ENCODE measurements at regions not wholly inside any gene's neighbourhood (a gene's known extent, or its start where the extent isn't known, plus 50 kb on each side); places are given as distances from the start of the nearest gene placed in this dataset.

DNA sequence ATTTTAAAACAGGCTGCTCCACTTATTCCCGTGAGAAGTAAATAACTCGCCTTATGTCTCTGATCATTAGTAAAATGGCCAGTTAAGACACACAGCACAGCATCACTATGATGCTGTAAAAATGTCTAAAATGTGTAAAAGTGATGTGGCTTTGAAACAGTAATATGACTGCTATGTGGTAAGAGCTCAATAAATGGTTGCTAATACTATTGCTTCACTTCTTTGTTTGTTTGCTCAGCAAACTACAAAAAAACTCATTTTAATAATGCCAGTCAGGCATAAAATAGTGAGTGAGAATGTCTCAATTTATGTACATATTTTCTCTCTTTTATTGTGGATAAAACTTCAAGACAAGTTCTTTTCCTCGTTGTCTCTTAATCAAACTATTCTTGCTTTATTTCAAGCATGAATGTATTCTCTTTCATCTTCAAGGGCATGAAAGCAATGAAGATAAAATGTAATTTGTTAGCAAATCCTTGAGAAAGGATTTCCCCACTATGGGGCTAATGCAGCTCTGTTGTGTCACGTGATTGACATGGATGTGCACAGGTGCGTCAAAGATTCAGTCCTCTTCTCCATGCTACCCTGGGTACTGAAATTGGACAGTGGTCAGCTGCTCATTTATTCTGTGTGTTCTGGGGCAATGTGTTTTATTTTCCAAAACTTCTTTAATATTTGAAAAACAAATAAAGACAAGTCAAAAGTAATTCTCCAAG lies 387.2 kb downstream of the TRIB2 start:
- Mint-ChIP-seq H3K36me3 (ENCODE audit: low read depth) (no peaks in the 10 kb centered on the region), H3K9me3 (peaks cover 5% of the 10 kb centered on the region), H3K4me1 (ENCODE audit: low read depth) (no peaks in the 10 kb centered on the region), H3K27me3 (ENCODE audit: low read depth) (peaks cover 19% of the 10 kb centered on the region), H3K27ac (no peak overlapping the region), H3K4me3 (no peak overlapping the region)
- DNase-seq: no peak
- intact Hi-C loops (cut with micrococcal nuclease): no loop called here
- CTCF ChIA-PET: no interaction called here

DNA sequence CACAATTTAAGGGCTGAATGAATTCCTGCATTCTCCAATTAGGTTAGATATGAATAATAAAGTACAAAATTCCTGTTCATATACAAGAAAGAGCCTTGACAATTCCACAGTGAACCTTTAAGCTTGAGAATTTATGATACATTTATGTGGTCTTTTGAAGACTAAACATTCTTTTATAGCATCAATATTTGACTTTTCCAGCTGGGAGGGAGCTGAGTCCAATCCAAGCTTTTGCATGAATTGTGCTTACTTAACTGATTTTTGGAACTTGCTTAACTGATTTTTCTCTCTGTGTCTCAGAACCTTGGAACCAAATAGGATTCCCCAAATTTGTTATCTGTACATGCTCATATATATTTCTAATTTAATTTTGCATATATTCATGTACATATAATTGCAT lies 388.0 kb downstream of the TRIB2 start:
- no peak overlapping the region for H3K4me3 Mint-ChIP-seq
- H3K36me3 Mint-ChIP-seq (ENCODE audit: low read depth): no peaks in the 10 kb centered on the region
- no peak overlapping the region for H3K27ac Mint-ChIP-seq
- intact Hi-C loops (cut with micrococcal nuclease): no loop called here
- H3K9me3 Mint-ChIP-seq: peaks cover 1% of the 10 kb centered on the region
- H3K27me3 Mint-ChIP-seq (ENCODE audit: low read depth): peaks cover 16% of the 10 kb centered on the region
- H3K4me1 Mint-ChIP-seq (ENCODE audit: low read depth): no peaks in the 10 kb centered on the region
- CTCF ChIA-PET: no interaction called here
- no peak for DNase-seq

DNA sequence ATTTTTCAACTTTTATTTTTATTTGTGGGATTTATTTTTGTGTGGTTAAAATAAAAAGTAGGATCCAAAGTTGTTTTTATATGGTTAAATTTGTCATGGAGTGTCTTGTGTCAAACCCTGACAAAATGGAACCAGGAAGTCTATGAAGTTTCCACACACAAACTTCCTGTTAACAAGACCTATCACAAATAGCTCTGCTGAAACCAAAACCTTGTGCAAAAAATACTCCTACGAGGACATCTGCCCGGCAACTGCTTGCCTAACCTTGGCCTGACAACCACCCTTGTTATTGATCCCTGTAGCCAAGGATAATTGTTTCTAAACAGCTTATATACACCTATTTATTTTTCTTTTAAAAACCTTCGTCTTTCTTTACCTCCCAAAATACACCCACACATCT lies 389.6 kb downstream of the TRIB2 start:
- no peaks in the 10 kb centered on the region for H3K4me1 Mint-ChIP-seq (ENCODE audit: low read depth)
- no peaks in the 10 kb centered on the region for H3K9me3 Mint-ChIP-seq
- peaks cover 16% of the 10 kb centered on the region for H3K27me3 Mint-ChIP-seq (ENCODE audit: low read depth)
- no peak for DNase-seq
- intact Hi-C loops (cut with micrococcal nuclease): no loop called here
- no peaks in the 10 kb centered on the region for H3K36me3 Mint-ChIP-seq (ENCODE audit: low read depth)
- CTCF ChIA-PET: no interaction called here
- no peak overlapping the region for H3K27ac Mint-ChIP-seq
- H3K4me3 Mint-ChIP-seq: no peak overlapping the region

DNA sequence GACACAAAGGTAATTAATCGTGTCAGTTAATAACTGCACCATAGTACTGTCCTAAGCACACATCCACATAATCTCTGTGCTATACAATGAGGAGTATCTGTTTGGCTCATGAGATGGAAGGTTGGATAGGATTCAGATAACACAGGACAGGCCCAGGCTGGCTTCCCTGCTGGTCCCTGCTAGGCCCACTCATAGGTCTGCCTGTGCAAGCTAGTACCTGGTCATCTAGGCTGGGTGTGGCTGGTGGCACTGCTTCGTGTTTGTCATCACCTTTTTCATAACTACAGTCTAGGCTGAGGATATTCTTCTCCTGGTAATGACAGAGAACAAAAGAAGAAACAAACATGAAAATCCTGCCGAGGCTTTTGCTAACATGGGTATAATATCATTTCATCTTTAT lies 392.8 kb downstream of the TRIB2 start:
- Mint-ChIP-seq H3K27ac (no peak overlapping the region), H3K27me3 (ENCODE audit: low read depth) (peaks cover 14% of the 10 kb centered on the region), H3K4me1 (ENCODE audit: low read depth) (no peaks in the 10 kb centered on the region), H3K9me3 (no peaks in the 10 kb centered on the region), H3K4me3 (no peak overlapping the region), H3K36me3 (ENCODE audit: low read depth) (no peaks in the 10 kb centered on the region)
- CTCF ChIA-PET: no interaction called here
- DNase-seq: no peak
- intact Hi-C loops (cut with micrococcal nuclease): no loop called here

DNA sequence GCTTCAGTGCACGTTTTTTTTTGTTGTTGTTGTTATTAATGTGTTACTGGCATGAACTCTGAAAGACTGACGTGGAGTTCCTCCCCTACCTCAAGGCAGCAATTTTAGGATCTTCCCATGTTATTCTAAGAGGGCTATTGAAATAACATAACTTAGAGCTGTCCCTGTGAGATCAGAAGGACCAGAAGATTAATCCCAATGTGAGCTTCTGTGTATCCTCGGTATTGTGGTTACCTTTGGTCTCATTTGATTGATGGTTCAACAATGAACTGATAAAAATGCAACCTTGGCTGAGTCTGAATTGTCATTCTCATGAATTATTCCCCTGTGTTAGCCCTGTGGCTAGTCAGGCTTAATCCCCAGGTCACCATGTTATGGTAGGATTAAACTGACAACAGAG lies 394.1 kb downstream of the TRIB2 start:
- H3K9me3 Mint-ChIP-seq: no peaks in the 10 kb centered on the region
- intact Hi-C loops (cut with micrococcal nuclease): no loop called here
- H3K4me1 Mint-ChIP-seq (ENCODE audit: low read depth): no peaks in the 10 kb centered on the region
- no peak for DNase-seq
- H3K27ac Mint-ChIP-seq: no peak overlapping the region
- H3K27me3 Mint-ChIP-seq (ENCODE audit: low read depth): peaks cover 14% of the 10 kb centered on the region
- H3K36me3 Mint-ChIP-seq (ENCODE audit: low read depth): no peaks in the 10 kb centered on the region
- CTCF ChIA-PET: no interaction called here
- no peak overlapping the region for H3K4me3 Mint-ChIP-seq

DNA sequence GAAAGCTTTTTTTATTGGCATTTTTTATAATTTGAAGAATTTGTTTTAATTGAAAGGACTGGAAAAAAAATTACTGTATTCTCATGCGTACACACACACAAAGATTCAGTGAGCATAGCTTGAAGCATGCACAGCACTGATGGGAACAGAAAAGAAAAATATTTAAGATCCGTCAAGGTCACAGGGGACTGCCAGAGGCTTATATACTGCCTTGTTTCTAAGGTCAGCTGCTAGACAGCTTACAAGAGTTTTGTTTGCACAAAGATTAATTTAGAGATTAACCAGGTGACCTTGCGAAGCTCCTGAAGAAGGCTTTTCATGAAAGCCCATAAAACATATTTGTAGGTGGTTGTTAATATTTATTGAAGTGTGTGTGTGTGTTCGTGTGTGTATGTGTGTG lies 396.3 kb downstream of the TRIB2 start:
- no peaks in the 10 kb centered on the region for H3K4me1 Mint-ChIP-seq (ENCODE audit: low read depth)
- CTCF ChIA-PET: interaction anchor here (0.6 to 0.7 kb wide), 2 partner anchors 124 to 205 kb away, joined by 3 read pairs; no protein-coding TSS in a partner anchor
- no peak for DNase-seq
- H3K27me3 Mint-ChIP-seq (ENCODE audit: low read depth): peaks cover 14% of the 10 kb centered on the region
- H3K36me3 Mint-ChIP-seq (ENCODE audit: low read depth): no peaks in the 10 kb centered on the region
- H3K9me3 Mint-ChIP-seq: no peaks in the 10 kb centered on the region
- no peak overlapping the region for H3K27ac Mint-ChIP-seq
- no peak overlapping the region for H3K4me3 Mint-ChIP-seq
- intact Hi-C loops (cut with micrococcal nuclease): no loop called here

DNA sequence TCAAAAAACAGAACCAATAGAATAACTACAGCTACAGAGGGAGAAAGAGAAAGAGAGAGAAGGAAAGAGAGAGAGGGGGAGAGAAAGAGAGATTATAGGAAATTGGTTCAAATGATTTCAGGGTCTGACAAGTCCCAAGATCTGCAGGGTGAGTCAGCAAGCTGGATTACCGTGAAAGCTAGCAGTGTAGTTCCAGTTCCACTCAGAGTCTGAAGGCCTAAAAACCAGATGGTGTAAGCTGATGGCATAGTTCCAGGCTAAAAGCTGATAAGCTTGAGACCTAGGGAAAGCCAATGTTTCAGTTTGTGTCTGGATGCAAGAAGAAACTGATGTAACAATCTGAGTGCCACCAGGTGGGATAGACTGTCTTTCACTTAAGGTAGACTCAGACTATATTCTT lies 397.7 kb downstream of the TRIB2 start:
- intact Hi-C loops (cut with micrococcal nuclease): no loop called here
- no peaks in the 10 kb centered on the region for H3K4me1 Mint-ChIP-seq (ENCODE audit: low read depth)
- no peak overlapping the region for H3K27ac Mint-ChIP-seq
- H3K9me3 Mint-ChIP-seq: no peaks in the 10 kb centered on the region
- H3K4me3 Mint-ChIP-seq: no peak overlapping the region
- no peaks in the 10 kb centered on the region for H3K36me3 Mint-ChIP-seq (ENCODE audit: low read depth)
- peaks cover 13% of the 10 kb centered on the region for H3K27me3 Mint-ChIP-seq (ENCODE audit: low read depth)
- CTCF ChIA-PET: no interaction called here
- DNase-seq: no peak

DNA sequence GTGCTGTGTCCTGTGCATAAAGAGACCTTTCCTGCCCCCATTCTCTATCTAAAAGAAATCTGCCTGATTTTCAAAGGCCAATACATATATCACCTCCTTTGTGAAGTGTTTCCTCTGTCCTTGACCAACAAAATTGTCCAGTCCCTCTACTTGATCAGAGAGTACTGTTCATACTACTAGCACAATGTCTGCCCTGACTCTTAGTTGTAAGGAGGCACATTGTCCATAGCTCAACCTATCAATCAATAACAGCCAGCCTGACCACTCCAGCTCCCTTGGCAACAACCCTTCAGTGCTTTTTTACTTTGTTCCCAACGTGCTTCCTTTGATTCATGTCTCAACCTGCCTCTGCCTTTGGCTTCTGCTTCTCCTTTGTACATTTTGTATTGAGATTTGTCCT lies 398.9 kb downstream of the TRIB2 start:
- CTCF ChIA-PET: no interaction called here
- DNase-seq: no peak
- Mint-ChIP-seq H3K9me3 (no peaks in the 10 kb centered on the region), H3K36me3 (ENCODE audit: low read depth) (no peaks in the 10 kb centered on the region), H3K4me3 (no peak overlapping the region), H3K4me1 (ENCODE audit: low read depth) (no peaks in the 10 kb centered on the region), H3K27me3 (ENCODE audit: low read depth) (peaks cover 11% of the 10 kb centered on the region), H3K27ac (no peak overlapping the region)
- intact Hi-C loops (cut with micrococcal nuclease): no loop called here

DNA sequence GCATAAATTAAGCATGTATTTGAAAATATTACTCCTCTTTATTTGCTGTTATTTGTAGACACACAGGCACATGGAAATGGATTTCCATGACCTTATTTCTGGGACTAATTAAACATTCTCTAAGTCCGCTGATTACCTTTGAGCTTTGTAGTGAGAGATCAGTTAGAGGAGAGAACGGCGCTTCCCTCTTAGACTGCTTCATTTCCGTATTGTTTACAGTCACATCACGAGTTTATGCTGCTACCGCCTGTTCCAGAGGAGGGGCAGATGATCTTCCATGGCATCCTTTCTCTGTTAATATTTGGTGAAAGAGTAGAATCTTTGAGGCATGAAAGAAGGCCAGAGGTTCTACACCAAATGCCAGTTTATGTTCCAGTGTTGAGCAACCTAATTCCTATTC lies 404.4 kb downstream of the TRIB2 start:
- no peaks in the 10 kb centered on the region for H3K9me3 Mint-ChIP-seq
- CTCF ChIA-PET: no interaction called here
- intact Hi-C loops (cut with micrococcal nuclease): no loop called here
- no peak overlapping the region for H3K4me3 Mint-ChIP-seq
- peaks cover 4% of the 10 kb centered on the region for H3K27me3 Mint-ChIP-seq (ENCODE audit: low read depth)
- no peaks in the 10 kb centered on the region for H3K36me3 Mint-ChIP-seq (ENCODE audit: low read depth)
- no peak overlapping the region for H3K27ac Mint-ChIP-seq
- no peaks in the 10 kb centered on the region for H3K4me1 Mint-ChIP-seq (ENCODE audit: low read depth)
- DNase-seq: no peak

DNA sequence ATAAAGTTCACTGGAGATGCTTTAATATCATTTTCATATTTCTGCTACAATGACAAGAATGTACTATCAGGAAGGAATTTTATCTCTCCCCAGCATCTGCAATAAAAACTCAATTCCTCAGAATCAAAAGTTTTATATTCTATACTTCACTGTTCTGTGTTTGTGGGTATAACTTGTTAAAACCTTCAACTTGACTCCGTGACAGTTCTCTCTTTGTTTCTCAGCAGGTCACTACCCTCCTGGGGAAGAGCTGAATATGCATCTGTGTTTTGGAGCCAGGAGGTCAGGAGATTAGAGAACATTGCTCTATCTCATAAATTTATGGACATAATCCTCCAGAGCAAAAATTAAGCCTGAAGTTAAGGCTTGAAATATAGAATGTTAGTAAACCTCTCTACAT lies 411.4 kb downstream of the TRIB2 start:
- CTCF ChIA-PET: no interaction called here
- no peak for DNase-seq
- H3K4me1 Mint-ChIP-seq (ENCODE audit: low read depth): no peaks in the 10 kb centered on the region
- H3K4me3 Mint-ChIP-seq: no peak overlapping the region
- no peaks in the 10 kb centered on the region for H3K36me3 Mint-ChIP-seq (ENCODE audit: low read depth)
- H3K27me3 Mint-ChIP-seq (ENCODE audit: low read depth): peaks cover 19% of the 10 kb centered on the region
- no peaks in the 10 kb centered on the region for H3K9me3 Mint-ChIP-seq
- no peak overlapping the region for H3K27ac Mint-ChIP-seq
- intact Hi-C loops (cut with micrococcal nuclease): no loop called here

DNA sequence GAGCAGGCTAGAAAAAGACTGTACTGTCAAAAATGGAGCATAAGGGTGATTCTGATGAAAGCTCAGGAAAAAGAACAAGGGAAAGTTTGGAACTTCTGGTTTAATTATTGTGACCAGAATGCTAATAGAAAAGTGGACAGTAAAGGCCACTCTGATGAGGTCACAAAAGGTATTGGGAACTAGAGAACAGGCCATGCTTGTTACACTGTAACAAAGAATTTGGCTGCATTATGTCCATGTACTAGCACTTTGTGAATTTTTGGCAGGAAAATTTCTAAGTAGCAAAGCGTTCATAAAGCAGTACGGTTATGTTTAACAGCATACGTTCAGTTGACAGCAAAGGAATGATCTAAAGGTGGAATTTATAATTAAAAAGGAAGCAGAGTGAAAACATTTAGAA lies 418.6 kb downstream of the TRIB2 start:
- CTCF ChIA-PET: no interaction called here
- H3K27me3 Mint-ChIP-seq (ENCODE audit: low read depth): peaks cover 6% of the 10 kb centered on the region
- H3K4me1 Mint-ChIP-seq (ENCODE audit: low read depth): no peaks in the 10 kb centered on the region
- no peaks in the 10 kb centered on the region for H3K36me3 Mint-ChIP-seq (ENCODE audit: low read depth)
- H3K27ac Mint-ChIP-seq: no peak overlapping the region
- intact Hi-C loops (cut with micrococcal nuclease): no loop called here
- H3K9me3 Mint-ChIP-seq: no peaks in the 10 kb centered on the region
- H3K4me3 Mint-ChIP-seq: no peak overlapping the region
- no peak for DNase-seq

DNA sequence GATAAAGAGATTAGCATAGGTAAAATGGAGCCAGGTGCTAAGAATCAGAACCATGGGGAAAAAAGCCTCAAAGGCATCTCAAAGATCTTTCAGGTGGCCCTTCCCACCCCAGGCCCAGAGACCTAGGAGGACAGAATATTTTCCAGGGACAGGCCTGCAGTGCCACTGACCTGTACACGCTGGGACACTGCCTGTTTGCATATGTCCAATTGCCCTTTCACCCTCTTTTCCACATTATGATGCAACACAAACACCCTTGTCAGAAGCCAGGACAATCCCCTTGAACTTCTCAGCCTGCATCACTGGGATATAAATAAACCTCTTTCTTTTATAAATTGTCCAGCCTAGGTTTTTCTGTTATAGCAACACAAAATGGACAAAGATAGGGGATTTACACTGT lies 419.1 kb downstream of the TRIB2 start:
- CTCF ChIA-PET: no interaction called here
- H3K27me3 Mint-ChIP-seq (ENCODE audit: low read depth): peaks cover 4% of the 10 kb centered on the region
- intact Hi-C loops (cut with micrococcal nuclease): no loop called here
- no peak overlapping the region for H3K27ac Mint-ChIP-seq
- DNase-seq: no peak
- H3K4me1 Mint-ChIP-seq (ENCODE audit: low read depth): no peaks in the 10 kb centered on the region
- H3K4me3 Mint-ChIP-seq: no peak overlapping the region
- H3K36me3 Mint-ChIP-seq (ENCODE audit: low read depth): no peaks in the 10 kb centered on the region
- H3K9me3 Mint-ChIP-seq: no peaks in the 10 kb centered on the region

DNA sequence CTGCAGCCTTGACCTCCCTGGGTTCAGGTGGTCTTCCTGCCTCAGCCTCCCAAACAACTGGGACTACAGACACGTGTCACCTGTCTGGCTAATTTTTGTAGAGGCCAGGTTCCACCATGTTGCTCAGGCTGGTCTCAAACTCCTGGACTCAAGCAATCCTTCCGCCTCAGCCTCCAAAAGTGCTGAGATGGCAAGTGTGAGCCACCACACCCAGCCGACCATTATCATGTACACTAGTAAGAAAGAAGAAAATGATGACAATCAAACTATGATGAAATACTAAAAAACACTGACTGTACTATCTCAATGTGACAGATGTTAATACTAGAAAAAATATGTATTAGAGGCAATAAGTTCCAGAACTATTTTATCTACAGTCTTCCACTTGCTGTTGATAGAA lies 420.9 kb downstream of the TRIB2 start:
- H3K27ac Mint-ChIP-seq: no peak overlapping the region
- H3K36me3 Mint-ChIP-seq (ENCODE audit: low read depth): no peaks in the 10 kb centered on the region
- no peak overlapping the region for H3K4me3 Mint-ChIP-seq
- H3K4me1 Mint-ChIP-seq (ENCODE audit: low read depth): no peaks in the 10 kb centered on the region
- intact Hi-C loops (cut with micrococcal nuclease): no loop called here
- H3K27me3 Mint-ChIP-seq (ENCODE audit: low read depth): peaks cover 9% of the 10 kb centered on the region
- H3K9me3 Mint-ChIP-seq: peaks cover 3% of the 10 kb centered on the region
- CTCF ChIA-PET: no interaction called here
- DNase-seq: no peak

DNA sequence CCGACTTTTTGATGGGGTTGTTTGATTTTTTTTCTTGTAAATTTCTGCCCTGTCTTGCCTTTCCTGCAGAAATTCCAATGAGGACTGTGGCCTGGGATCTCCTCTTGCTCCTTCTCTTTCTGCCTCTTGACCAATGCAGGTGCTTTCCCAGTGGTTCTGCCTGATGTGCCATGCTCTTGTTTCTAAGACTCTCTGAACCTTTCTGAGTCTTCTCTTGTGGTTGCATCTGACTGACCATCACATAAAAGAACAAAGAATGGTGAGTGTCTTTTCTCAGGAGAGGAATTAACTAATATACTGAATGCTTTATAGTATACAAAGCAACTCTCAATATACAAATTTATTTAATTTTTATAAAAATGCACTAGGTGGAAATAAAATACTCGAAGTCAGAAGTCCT lies 424.6 kb downstream of the TRIB2 start:
- intact Hi-C loops (cut with micrococcal nuclease): no loop called here
- H3K4me3 Mint-ChIP-seq: no peak overlapping the region
- no peaks in the 10 kb centered on the region for H3K36me3 Mint-ChIP-seq (ENCODE audit: low read depth)
- no peak for DNase-seq
- H3K27me3 Mint-ChIP-seq (ENCODE audit: low read depth): peaks cover 15% of the 10 kb centered on the region
- CTCF ChIA-PET: no interaction called here
- H3K9me3 Mint-ChIP-seq: peaks cover 3% of the 10 kb centered on the region
- H3K4me1 Mint-ChIP-seq (ENCODE audit: low read depth): no peaks in the 10 kb centered on the region
- H3K27ac Mint-ChIP-seq: no peak overlapping the region

All from activated naive CD4-positive, alpha-beta T cell treated with anti-CD3 and anti-CD28 coated beads for 36 hours (primary cell).